ENCODE measurements at regions not wholly inside any gene's neighbourhood (a gene's known extent, or its start where the extent isn't known, plus 50 kb on each side); places are given as distances from the start of the nearest gene placed in this dataset.

- DNase-seq (peak in 1 of 2 donors; percentile 40), ATAC-seq (peak in 1 of 2 donors; percentile 23)
- peaks cover 48 to 66% of the 10 kb centered on the region in 2 donors for H3K4me1 ChIP-seq
- intact Hi-C loops (cut with DNase I; ENCODE audit: low total_unique reads), result loop anchor here (2.0 kb wide), 1 partner anchor 14 kb away; no protein-coding TSS in a partner anchor
- no peak overlapping the region for H3K4me3 ChIP-seq
- no peaks in the 10 kb centered on the region for H3K9me3 ChIP-seq
- TF ChIP-seq CTCF (IDR thresholded peaks at IDR 0.05 in 4 of 5, conservative IDR thresholded peaks at IDR 0.05 in 1 of 5), result no peak
- TF ChIP-seq POLR2A (IDR thresholded peaks at IDR 0.05), result no peak
- in situ Hi-C loops (cut with MboI; ENCODE audit: low sequenced_read_pairs in 4 of 4), result loop anchor here in 1 of 4 donors (10.0 kb wide), 1 partner anchor 488 kb away; no protein-coding TSS in a partner anchor
- H3K27ac ChIP-seq, result peak overlapping the region; percentile 57 to 93 (median 66)
- no peaks in the 10 kb centered on the region for H3K27me3 ChIP-seq
- no peaks in the 10 kb centered on the region for H3K36me3 ChIP-seq
Measured at GRCh38 chr21:35222541-35222941, 173.4 kb upstream of the RUNX1 start.

DNA sequence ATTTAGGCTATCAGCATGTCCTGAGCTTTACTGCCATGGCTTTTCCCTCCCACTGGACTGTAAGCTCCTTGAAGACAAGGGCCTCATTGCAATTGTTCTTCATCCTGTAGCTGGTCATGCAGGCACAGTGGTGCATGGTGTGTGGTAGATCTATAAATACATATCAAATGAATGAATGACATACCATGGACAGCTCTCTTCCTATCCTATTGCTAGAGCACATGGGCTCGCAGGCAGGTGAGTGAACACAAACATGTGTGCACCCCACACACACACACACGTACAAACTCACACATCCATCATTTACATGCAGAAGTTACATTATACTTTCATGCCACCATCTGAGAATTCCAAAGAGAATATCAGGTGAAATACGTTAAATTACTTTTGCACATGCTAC lies 172.9 kb upstream of the RUNX1 start:
- Histone ChIP-seq H3K27me3 (no peaks in the 10 kb centered on the region), H3K4me3 (no peak overlapping the region), H3K27ac (peak overlapping the region; percentile 57 to 93 (median 66)), H3K4me1 (peaks cover 47 to 65% of the 10 kb centered on the region in 2 donors), H3K9me3 (no peaks in the 10 kb centered on the region), H3K36me3 (no peaks in the 10 kb centered on the region)
- no peak for ATAC-seq
- TF ChIP-seq POLR2A (IDR thresholded peaks at IDR 0.05) (no peak), CTCF (IDR thresholded peaks at IDR 0.05 in 4 of 5, conservative IDR thresholded peaks at IDR 0.05 in 1 of 5) (no peak)
- in situ Hi-C loops (cut with MboI; ENCODE audit: low sequenced_read_pairs in 4 of 4), result loop anchor here in 1 of 4 donors (10.0 kb wide), 1 partner anchor 487 kb away; no protein-coding TSS in a partner anchor
- no peak for DNase-seq
- intact Hi-C loops (cut with DNase I; ENCODE audit: low total_unique reads), result loop anchor here (2.0 kb wide), 1 partner anchor 13 kb away; no protein-coding TSS in a partner anchor

GRCh38 chr21:35220301-35220700 lies 171.2 kb upstream of the RUNX1 start:
- intact Hi-C loops (cut with DNase I; ENCODE audit: low total_unique reads) (no loop called here), in situ Hi-C loops (cut with MboI; ENCODE audit: low sequenced_read_pairs in 4 of 4) (loop anchor here in 1 of 4 donors (10.0 kb wide), 1 partner anchor 486 kb away; no protein-coding TSS in a partner anchor)
- peaks cover 36 to 52% of the 10 kb centered on the region in 2 donors for H3K4me1 ChIP-seq
- no peak overlapping the region for H3K4me3 ChIP-seq
- no peaks in the 10 kb centered on the region for H3K27me3 ChIP-seq
- TF ChIP-seq CTCF (IDR thresholded peaks at IDR 0.05 in 4 of 5, conservative IDR thresholded peaks at IDR 0.05 in 1 of 5) (no peak), POLR2A (IDR thresholded peaks at IDR 0.05) (no peak)
- H3K36me3 ChIP-seq, result no peaks in the 10 kb centered on the region
- no peak for ATAC-seq
- no peaks in the 10 kb centered on the region for H3K9me3 ChIP-seq
- no peak for DNase-seq
- no peak overlapping the region for H3K27ac ChIP-seq

GRCh38 chr21:35219719-35220118 lies 170.6 kb upstream of the RUNX1 start:
- Histone ChIP-seq H3K27me3 (no peaks in the 10 kb centered on the region), H3K36me3 (no peaks in the 10 kb centered on the region), H3K27ac (no peak overlapping the region), H3K4me1 (peaks cover 30 to 46% of the 10 kb centered on the region in 2 donors), H3K4me3 (no peak overlapping the region), H3K9me3 (no peaks in the 10 kb centered on the region)
- DNase-seq (no peak), ATAC-seq (no peak)
- intact Hi-C loops (cut with DNase I; ENCODE audit: low total_unique reads) (no loop called here), in situ Hi-C loops (cut with MboI; ENCODE audit: low sequenced_read_pairs in 4 of 4) (loop anchor here in 1 of 4 donors (10.0 kb wide), 1 partner anchor 485 kb away; no protein-coding TSS in a partner anchor)
- no peak for TF ChIP-seq POLR2A (IDR thresholded peaks at IDR 0.05)
- no peak for TF ChIP-seq CTCF (IDR thresholded peaks at IDR 0.05 in 4 of 5, conservative IDR thresholded peaks at IDR 0.05 in 1 of 5)

DNA sequence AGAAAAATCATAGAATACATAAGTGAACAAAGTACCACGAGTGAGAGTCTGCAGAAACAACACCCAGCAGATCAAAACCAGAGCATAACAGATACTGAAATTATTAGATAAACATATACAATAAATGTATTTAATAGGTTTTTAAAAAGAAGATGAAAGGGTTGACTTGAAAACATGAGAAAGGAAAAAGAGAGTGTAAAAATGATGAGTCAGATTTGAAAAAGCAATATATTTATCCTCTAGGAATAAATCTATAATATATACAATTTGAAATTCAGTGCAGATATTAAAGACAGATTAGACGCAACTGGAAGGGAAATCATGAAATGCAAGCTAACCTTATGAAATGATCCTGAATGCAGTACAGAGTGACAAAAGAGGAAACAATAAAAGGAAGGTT lies 170.2 kb upstream of the RUNX1 start:
- Histone ChIP-seq H3K9me3 (no peaks in the 10 kb centered on the region), H3K27me3 (no peaks in the 10 kb centered on the region), H3K27ac (no peak overlapping the region), H3K4me1 (peaks cover 30 to 45% of the 10 kb centered on the region in 2 donors), H3K4me3 (no peak overlapping the region), H3K36me3 (no peaks in the 10 kb centered on the region)
- intact Hi-C loops (cut with DNase I; ENCODE audit: low total_unique reads), result no loop called here
- ATAC-seq (no peak), DNase-seq (no peak)
- in situ Hi-C loops (cut with MboI; ENCODE audit: low sequenced_read_pairs in 4 of 4), result no loop called here
- TF ChIP-seq POLR2A (IDR thresholded peaks at IDR 0.05) (no peak), CTCF (IDR thresholded peaks at IDR 0.05 in 4 of 5, conservative IDR thresholded peaks at IDR 0.05 in 1 of 5) (no peak)
